Neural progenitor cell (in vitro differentiated cells): ENCODE measurements at regions not wholly inside any gene's neighbourhood (a gene's known extent, or its start where the extent isn't known, plus 50 kb on each side); places are given as distances from the start of the nearest gene placed in this dataset.

Experiments
- DNase-seq: peaks from one replicate; pipeline ENCODE4 v3.0.0-alpha.2; 2016; ENCODE audit warnings: low spot score
- H2AFZ ChIP-seq: fragments of 200-600 bp; sonication (generic); replicated peaks from 2 replicates; pipeline ENCODE4 v1.6.1; 2016; ENCODE audit warnings: antibody characterized with exemption
- H3F3A ChIP-seq: fragments of 200-600 bp; sonication (generic); 2 replicates; pipeline ENCODE4 v1.6.1; 2016; ENCODE audit warnings: antibody characterized with exemption, low read depth
- H3K27ac ChIP-seq: fragments of 200-600 bp; sonication (generic); 2 replicates; pipeline ENCODE4 v1.5.1; 2016; ENCODE audit warnings: mild to moderate bottlenecking
- H3K27me3 ChIP-seq: fragments of 200-600 bp; sonication (generic); 2 replicates; pipeline ENCODE4 v1.6.1; 2016; ENCODE audit warnings: mild to moderate bottlenecking, moderate library complexity
- H3K36me3 ChIP-seq: fragments of 200-600 bp; sonication (generic); 2 replicates; pipeline ENCODE4 v1.5.1; 2016
- H3K4me1 ChIP-seq: fragments of 200-600 bp; sonication (generic); 2 replicates; pipeline ENCODE4 v1.6.1; 2016; ENCODE audit warnings: mixed run types
- H3K4me2 ChIP-seq: fragments of 200-600 bp; sonication (generic); 2 replicates; pipeline ENCODE4 v1.6.1; 2016
- H3K4me3 ChIP-seq: fragments of 200-600 bp; sonication (generic); 2 replicates; pipeline ENCODE4 v1.5.1; 2016
- H3K79me2 ChIP-seq: fragments of 200-600 bp; sonication (generic); 2 replicates; pipeline ENCODE4 v1.6.1; 2016; ENCODE audit warnings: low read depth
- H3K9ac ChIP-seq: fragments of 200-600 bp; sonication (generic); 2 replicates; pipeline ENCODE4 v1.6.1; 2016
- H3K9me3 ChIP-seq: fragments of 200-600 bp; sonication (generic); 2 replicates; pipeline ENCODE4 v1.5.1; 2016; ENCODE audit warnings: low read depth
- H4K20me1 ChIP-seq: fragments of 200-600 bp; sonication (generic); 2 replicates; pipeline ENCODE4 v1.6.1; 2016; ENCODE audit warnings: low read depth
- H3K27ac Mint-ChIP-seq: 3 replicates; pipeline ENCODE4 v1.8.0; 2021; ENCODE audit warnings: mixed read lengths
- H3K27me3 Mint-ChIP-seq: 2 replicates; pipeline ENCODE4 v1.8.0; 2022; ENCODE audit warnings: low read depth, mild to moderate bottlenecking, inconsistent platforms, moderate library complexity, mixed read lengths; ENCODE audit not compliant: insufficient read depth
- H3K36me3 Mint-ChIP-seq: 3 replicates; pipeline ENCODE4 v1.8.0; 2021; ENCODE audit warnings: mixed read lengths
- H3K4me1 Mint-ChIP-seq: 3 replicates; pipeline ENCODE4 v1.8.0; 2021; ENCODE audit warnings: mixed read lengths
- H3K4me3 Mint-ChIP-seq: 3 replicates; pipeline ENCODE4 v1.8.0; 2021; ENCODE audit warnings: mild to moderate bottlenecking, moderate library complexity, mixed read lengths
- H3K9me3 Mint-ChIP-seq: 3 replicates; pipeline ENCODE4 v1.8.0; 2020; ENCODE audit warnings: mixed read lengths
- EZH2 ChIP-seq: fragments of 200-600 bp; sonication (generic); IDR thresholded peaks from 2 replicates; pipeline ENCODE4 v1.6.1; 2017; ENCODE audit warnings: antibody characterized with exemption, mild to moderate bottlenecking, moderate library complexity
- EZH2phosphoT487 ChIP-seq: fragments of 200-600 bp; sonication (generic); IDR thresholded peaks from 2 replicates; pipeline ENCODE4 v1.6.1; 2017; ENCODE audit warnings: antibody characterized with exemption
- TF ChIP-seq, protein P1 (sequence below): fragments of 200-600 bp; sonication (generic); IDR thresholded peaks from 2 replicates; pipeline ENCODE4 v1.5.1; 2017; ENCODE audit warnings: antibody characterized with exemption, mild to moderate bottlenecking

DNA sequence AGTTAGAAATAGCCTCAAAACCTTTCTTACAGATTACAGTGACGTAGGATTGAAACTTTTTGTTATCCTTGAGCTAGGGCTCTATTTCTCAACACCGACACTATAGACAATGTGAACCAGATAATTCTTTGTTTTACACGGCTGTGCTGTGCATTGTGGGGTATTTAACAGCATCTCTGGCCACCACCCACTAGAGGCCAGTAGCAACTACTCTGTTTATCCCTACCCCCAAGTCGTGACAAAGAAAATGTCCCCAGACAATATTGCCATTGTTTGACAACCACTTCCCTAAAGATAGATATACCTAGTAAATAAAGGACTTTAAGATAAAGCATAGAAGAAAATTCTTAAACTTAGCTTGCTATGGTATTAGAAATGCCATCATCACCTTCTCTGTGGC, 359.6 kb downstream of the ARL4A start:
- Histone ChIP-seq H4K20me1 (no peaks in the 10 kb centered on the region), H2AFZ (no peak overlapping the region), H3F3A (no peaks in the 10 kb centered on the region), H3K27me3 (no peaks in the 10 kb centered on the region), H3K4me1 (no peaks in the 10 kb centered on the region), H3K4me3 (no peak overlapping the region), H3K79me2 (no peaks in the 10 kb centered on the region), H3K4me2 (no peak overlapping the region), H3K27ac (no peak overlapping the region), H3K36me3 (no peaks in the 10 kb centered on the region), H3K9ac (no peak overlapping the region), H3K9me3 (no peaks in the 10 kb centered on the region)
- H3K4me3 Mint-ChIP-seq: no peak overlapping the region
- TF ChIP-seq EZH2phosphoT487 (no peak), EZH2 (no peak)
- TF ChIP-seq, protein P1, sequence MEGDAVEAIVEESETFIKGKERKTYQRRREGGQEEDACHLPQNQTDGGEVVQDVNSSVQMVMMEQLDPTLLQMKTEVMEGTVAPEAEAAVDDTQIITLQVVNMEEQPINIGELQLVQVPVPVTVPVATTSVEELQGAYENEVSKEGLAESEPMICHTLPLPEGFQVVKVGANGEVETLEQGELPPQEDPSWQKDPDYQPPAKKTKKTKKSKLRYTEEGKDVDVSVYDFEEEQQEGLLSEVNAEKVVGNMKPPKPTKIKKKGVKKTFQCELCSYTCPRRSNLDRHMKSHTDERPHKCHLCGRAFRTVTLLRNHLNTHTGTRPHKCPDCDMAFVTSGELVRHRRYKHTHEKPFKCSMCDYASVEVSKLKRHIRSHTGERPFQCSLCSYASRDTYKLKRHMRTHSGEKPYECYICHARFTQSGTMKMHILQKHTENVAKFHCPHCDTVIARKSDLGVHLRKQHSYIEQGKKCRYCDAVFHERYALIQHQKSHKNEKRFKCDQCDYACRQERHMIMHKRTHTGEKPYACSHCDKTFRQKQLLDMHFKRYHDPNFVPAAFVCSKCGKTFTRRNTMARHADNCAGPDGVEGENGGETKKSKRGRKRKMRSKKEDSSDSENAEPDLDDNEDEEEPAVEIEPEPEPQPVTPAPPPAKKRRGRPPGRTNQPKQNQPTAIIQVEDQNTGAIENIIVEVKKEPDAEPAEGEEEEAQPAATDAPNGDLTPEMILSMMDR: no peak
- no peak for DNase-seq
- no peaks in the 10 kb centered on the region for H3K9me3 Mint-ChIP-seq
- H3K27ac Mint-ChIP-seq: no peak overlapping the region
- peaks cover 24% of the 10 kb centered on the region for H3K4me1 Mint-ChIP-seq
- H3K36me3 Mint-ChIP-seq: no peaks in the 10 kb centered on the region
- H3K27me3 Mint-ChIP-seq: no peaks in the 10 kb centered on the region

DNA sequence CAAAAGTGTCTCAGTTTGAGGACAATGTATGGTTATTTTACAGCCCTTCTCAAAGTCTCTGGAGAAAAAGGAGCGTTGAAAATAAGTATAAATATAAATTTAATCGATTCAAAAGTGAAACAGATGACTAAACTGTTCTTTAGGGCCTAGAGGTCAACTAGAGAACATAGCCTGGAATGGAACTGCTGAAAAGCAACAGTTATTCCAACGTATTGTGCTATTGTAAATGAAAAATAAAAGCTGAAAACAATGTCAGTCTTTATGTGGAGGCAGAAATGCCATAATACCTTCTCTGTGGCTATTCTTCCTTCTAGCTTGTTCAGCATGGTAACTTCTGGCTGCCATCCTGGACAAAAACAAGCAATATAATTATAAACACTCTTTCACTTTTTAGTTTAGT, 362.5 kb downstream of the ARL4A start:
- Histone ChIP-seq H3K36me3 (no peaks in the 10 kb centered on the region), H2AFZ (peak overlapping the region; percentile 4), H3K27me3 (no peaks in the 10 kb centered on the region), H4K20me1 (no peaks in the 10 kb centered on the region), H3K79me2 (no peaks in the 10 kb centered on the region), H3K4me2 (no peak overlapping the region), H3K27ac (no peak overlapping the region), H3K9ac (no peak overlapping the region), H3K4me3 (no peak overlapping the region), H3K9me3 (no peaks in the 10 kb centered on the region), H3K4me1 (no peaks in the 10 kb centered on the region), H3F3A (no peaks in the 10 kb centered on the region)
- Mint-ChIP-seq H3K4me3 (no peak overlapping the region), H3K27ac (no peak overlapping the region), H3K27me3 (no peaks in the 10 kb centered on the region), H3K36me3 (no peaks in the 10 kb centered on the region), H3K9me3 (no peaks in the 10 kb centered on the region), H3K4me1 (peaks cover 11% of the 10 kb centered on the region)
- DNase-seq: no peak
- TF ChIP-seq, protein P1: no peak
- TF ChIP-seq EZH2phosphoT487: no peak
- TF ChIP-seq EZH2: no peak

DNA sequence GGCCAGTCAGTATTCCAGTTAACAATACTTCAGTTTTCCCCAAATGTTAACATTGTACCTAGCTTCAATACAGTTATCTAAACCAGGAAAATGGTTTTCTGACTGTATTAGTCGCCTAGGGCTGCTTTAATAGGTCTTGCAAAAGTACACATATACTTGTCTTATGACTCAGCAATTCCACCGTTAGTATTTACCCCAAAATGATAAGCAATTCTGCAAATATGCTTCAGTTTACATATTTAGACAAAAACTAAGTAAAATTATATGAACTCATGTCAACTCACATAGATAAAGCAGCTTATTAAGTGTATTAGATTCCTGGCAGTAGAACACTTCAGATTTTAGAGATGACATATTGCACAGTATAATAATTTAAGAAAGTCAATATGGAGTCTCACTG, 363.3 kb downstream of the ARL4A start:
- Histone ChIP-seq H3K4me1 (no peaks in the 10 kb centered on the region), H3K9ac (no peak overlapping the region), H3K79me2 (no peaks in the 10 kb centered on the region), H3F3A (no peaks in the 10 kb centered on the region), H3K27me3 (no peaks in the 10 kb centered on the region), H3K9me3 (no peaks in the 10 kb centered on the region), H3K4me2 (no peak overlapping the region), H2AFZ (no peak overlapping the region), H3K36me3 (no peaks in the 10 kb centered on the region), H4K20me1 (no peaks in the 10 kb centered on the region), H3K27ac (no peak overlapping the region), H3K4me3 (no peak overlapping the region)
- no peaks in the 10 kb centered on the region for H3K36me3 Mint-ChIP-seq
- no peaks in the 10 kb centered on the region for H3K27me3 Mint-ChIP-seq
- TF ChIP-seq, protein P1: no peak
- TF ChIP-seq EZH2phosphoT487 (no peak), EZH2 (no peak)
- peaks cover 7% of the 10 kb centered on the region for H3K4me1 Mint-ChIP-seq
- DNase-seq: no peak
- H3K27ac Mint-ChIP-seq: no peak overlapping the region
- H3K4me3 Mint-ChIP-seq: no peak overlapping the region
- H3K9me3 Mint-ChIP-seq: no peaks in the 10 kb centered on the region
